WTC11 (cell line): ENCODE measurements at regions not wholly inside any gene's neighbourhood (a gene's known extent, or its start where the extent isn't known, plus 50 kb on each side); places are given as distances from the start of the nearest gene placed in this dataset.

ENCODE experiments used
- CREB1 ChIP-seq: sonication (generic); formaldehyde crosslinking; IDR thresholded peaks from 2 replicates; pipeline ENCODE4 v1.8.0; 2023; ENCODE audit warnings: mild to moderate bottlenecking, missing genetic modification reagents
- CTCF ChIP-seq: fragments of 200-600 bp; IDR thresholded peaks from 2 replicates; pipeline ENCODE4 v1.8.0; 2022; ENCODE audit warnings: antibody characterized with exemption
- PRRX2 ChIP-seq: fragments of 250-450 bp; sonication (Bioruptor Pico); IDR thresholded peaks from 2 replicates; pipeline ENCODE4 v1.8.0; 2021; ENCODE audit warnings: mild to moderate bottlenecking
- SOX15 ChIP-seq: fragments of 250-450 bp; sonication (Bioruptor Pico); IDR thresholded peaks from 2 replicates; pipeline ENCODE4 v1.9.0; 2021; ENCODE audit warnings: mild to moderate bottlenecking
- USF1 ChIP-seq: sonication (generic); formaldehyde crosslinking; IDR thresholded peaks from 2 replicates; pipeline ENCODE4 v1.8.0; 2022; ENCODE audit warnings: mild to moderate bottlenecking, missing genetic modification reagents
- ZBTB21 ChIP-seq: sonication (generic); formaldehyde crosslinking; IDR thresholded peaks from 2 replicates; pipeline ENCODE4 v1.8.1; 2023; ENCODE audit warnings: mild to moderate bottlenecking, missing genetic modification reagents, borderline replicate concordance

- TF ChIP-seq ZBTB21 (CRISPR knock-in tag) (no peak), USF1 (CRISPR knock-in tag) (no peak), CTCF (no peak), SOX15 (no peak), PRRX2 (CRISPR knock-in tag) (no peak), CREB1 (CRISPR knock-in tag) (no peak)
Measured at GRCh38 chr19:30228113-30228834, 143.9 kb upstream of the ZNF536 start.
